Astrocyte (in vitro differentiated cells and primary cell): ENCODE measurements at regions not wholly inside any gene's neighbourhood (a gene's known extent, or its start where the extent isn't known, plus 50 kb on each side); places are given as distances from the start of the nearest gene placed in this dataset.

Experiments used
- CTCF ChIP-seq: IDR thresholded peaks from 2 replicates; pipeline ENCODE4 v1.5.1; 2011; ENCODE audit warnings: low read depth, mild to moderate bottlenecking, inconsistent platforms, low read length, moderate library complexity; ENCODE audit not compliant: insufficient read depth
- EZH2 ChIP-seq: IDR thresholded peaks from 2 replicates; pipeline ENCODE4 v1.6.1; 2012; ENCODE audit warnings: mild to moderate bottlenecking, low read length, inconsistent platforms; ENCODE audit not compliant: insufficient read depth

DNA sequence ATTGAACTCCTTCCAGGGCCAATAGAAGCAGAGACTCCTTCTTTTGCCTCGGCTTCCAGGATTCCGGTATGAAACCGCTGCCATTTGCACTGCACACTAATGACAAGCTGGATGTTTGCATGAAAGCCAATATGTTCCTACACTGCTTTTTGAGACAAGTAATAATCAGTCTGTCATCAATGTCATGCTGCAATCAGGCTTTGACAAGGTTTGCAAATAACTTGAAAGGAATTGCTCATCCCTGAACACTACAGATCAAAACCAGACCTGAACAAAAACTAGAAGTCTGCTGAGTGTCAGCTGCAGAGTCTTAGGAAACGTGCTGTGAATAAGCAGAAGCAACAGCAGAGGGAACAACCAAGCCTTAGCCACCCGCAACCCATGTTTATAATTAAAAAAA, 720.7 kb upstream of the CXADR start:
- TF ChIP-seq CTCF: no peak
- no peak for TF ChIP-seq EZH2
